ENCODE measurements at regions not wholly inside any gene's neighbourhood (a gene's known extent, or its start where the extent isn't known, plus 50 kb on each side); places are given as distances from the start of the nearest gene placed in this dataset.

- intact Hi-C loops (cut with micrococcal nuclease; ENCODE audit: unreplicated experiment) (no loop called here), in situ Hi-C loops (cut with MboI) (no loop called here)
- no peak overlapping the region for H3K4me3 ChIP-seq
- no peak overlapping the region for H3K9ac ChIP-seq (ENCODE audit: control insufficient read depth, insufficient read depth, low read length)
- WGBS (ENCODE audit: insufficient coverage, insufficient replicate concordance, low lambda C conversion rate, missing lambda C conversion rate): 3% methylated on average over 2 of the region's 2 CpGs
- ChIA-PET RAD21 (ENCODE audit: unreplicated experiment) (no interaction called here), SMC1A (ENCODE audit: uncharacterized antibody, unreplicated experiment) (no interaction called here), POLR2A (no interaction called here), CTCF (no interaction called here)
- H3K4me1 ChIP-seq (ENCODE audit: control insufficient read depth, insufficient read depth, low read length): no peaks in the 10 kb centered on the region
- no peak overlapping the region for H3K27ac ChIP-seq (ENCODE audit: control insufficient read depth, insufficient read depth)
- no peaks in the 10 kb centered on the region for H3K9me3 ChIP-seq (replicated peaks; ENCODE audit: control insufficient read depth, insufficient read depth, low read length)
- no peak for ATAC-seq
- H3K27me3 ChIP-seq (replicated peaks in 1 of 2; ENCODE audit: control insufficient read depth in 2 of 2, insufficient read depth in 2 of 2, low read length in 1 of 2): no peaks in the 10 kb centered on the region
- H2AFZ ChIP-seq (ENCODE audit: control insufficient read depth, low read depth, low read length): no peak overlapping the region
- DNase-seq (ENCODE audit: low read depth, low spot score): no peak
- no peak for FAIRE-seq
- no TSS peak for BruUV-seq (replicated peaks)
- H3K36me3 ChIP-seq (ENCODE audit: control insufficient read depth in 2 of 2, insufficient read depth in 2 of 2, low read length in 1 of 2): no peaks in the 10 kb centered on the region
- no peaks in the 10 kb centered on the region for H3K79me2 ChIP-seq (ENCODE audit: control insufficient read depth, insufficient read depth, low read length)
- H4K20me1 ChIP-seq (ENCODE audit: control insufficient read depth, insufficient read depth): no peaks in the 10 kb centered on the region
- no peak overlapping the region for H3K4me2 ChIP-seq (ENCODE audit: control insufficient read depth, insufficient read depth)
- TF ChIP-seq SMAD1 (IDR thresholded peaks at IDR 0.05; ENCODE audit: low read depth, partially characterized antibody) (no peak), ZBED1 (IDR thresholded peaks at IDR 0.05; ENCODE audit: borderline replicate concordance) (no peak), MTA2 (IDR thresholded peaks at IDR 0.05; ENCODE audit: low read depth) (no peak), ZNF274 (IDR thresholded peaks at IDR 0.05; ENCODE audit: insufficient read depth, insufficient read length) (no peak), EED (IDR thresholded peaks at IDR 0.05; ENCODE audit: low read depth) (no peak), KDM1A (IDR thresholded peaks at IDR 0.05; ENCODE audit: borderline replicate concordance) (no peak), DPF2 (IDR thresholded peaks at IDR 0.05) (no peak), YY1 (IDR thresholded peaks at IDR 0.05; ENCODE audit: low read depth, low read length) (no peak), RUNX3 (IDR thresholded peaks at IDR 0.05; ENCODE audit: low read length) (no peak), SP1 (IDR thresholded peaks at IDR 0.05; ENCODE audit: low read depth, low read length) (no peak), NR2F1 (conservative IDR thresholded peaks at IDR 0.05) (no peak), ZZZ3 (IDR thresholded peaks at IDR 0.05; ENCODE audit: control insufficient read depth, insufficient read length, low read depth) (no peak), ZNF622 (IDR thresholded peaks at IDR 0.05) (no peak), PKNOX1 (IDR thresholded peaks at IDR 0.05) (no peak), KLF5 (IDR thresholded peaks at IDR 0.05; ENCODE audit: partially characterized antibody) (no peak), PAX8 (IDR thresholded peaks at IDR 0.05) (no peak)
- TF ChIP-seq, protein P1, sequence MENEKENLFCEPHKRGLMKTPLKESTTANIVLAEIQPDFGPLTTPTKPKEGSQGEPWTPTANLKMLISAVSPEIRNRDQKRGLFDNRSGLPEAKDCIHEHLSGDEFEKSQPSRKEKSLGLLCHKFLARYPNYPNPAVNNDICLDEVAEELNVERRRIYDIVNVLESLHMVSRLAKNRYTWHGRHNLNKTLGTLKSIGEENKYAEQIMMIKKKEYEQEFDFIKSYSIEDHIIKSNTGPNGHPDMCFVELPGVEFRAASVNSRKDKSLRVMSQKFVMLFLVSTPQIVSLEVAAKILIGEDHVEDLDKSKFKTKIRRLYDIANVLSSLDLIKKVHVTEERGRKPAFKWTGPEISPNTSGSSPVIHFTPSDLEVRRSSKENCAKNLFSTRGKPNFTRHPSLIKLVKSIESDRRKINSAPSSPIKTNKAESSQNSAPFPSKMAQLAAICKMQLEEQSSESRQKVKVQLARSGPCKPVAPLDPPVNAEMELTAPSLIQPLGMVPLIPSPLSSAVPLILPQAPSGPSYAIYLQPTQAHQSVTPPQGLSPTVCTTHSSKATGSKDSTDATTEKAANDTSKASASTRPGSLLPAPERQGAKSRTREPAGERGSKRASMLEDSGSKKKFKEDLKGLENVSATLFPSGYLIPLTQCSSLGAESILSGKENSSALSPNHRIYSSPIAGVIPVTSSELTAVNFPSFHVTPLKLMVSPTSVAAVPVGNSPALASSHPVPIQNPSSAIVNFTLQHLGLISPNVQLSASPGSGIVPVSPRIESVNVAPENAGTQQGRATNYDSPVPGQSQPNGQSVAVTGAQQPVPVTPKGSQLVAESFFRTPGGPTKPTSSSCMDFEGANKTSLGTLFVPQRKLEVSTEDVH (IDR thresholded peaks at IDR 0.05; ENCODE audit: low read depth, partially characterized antibody): no peak
- TF ChIP-seq, protein P2, sequence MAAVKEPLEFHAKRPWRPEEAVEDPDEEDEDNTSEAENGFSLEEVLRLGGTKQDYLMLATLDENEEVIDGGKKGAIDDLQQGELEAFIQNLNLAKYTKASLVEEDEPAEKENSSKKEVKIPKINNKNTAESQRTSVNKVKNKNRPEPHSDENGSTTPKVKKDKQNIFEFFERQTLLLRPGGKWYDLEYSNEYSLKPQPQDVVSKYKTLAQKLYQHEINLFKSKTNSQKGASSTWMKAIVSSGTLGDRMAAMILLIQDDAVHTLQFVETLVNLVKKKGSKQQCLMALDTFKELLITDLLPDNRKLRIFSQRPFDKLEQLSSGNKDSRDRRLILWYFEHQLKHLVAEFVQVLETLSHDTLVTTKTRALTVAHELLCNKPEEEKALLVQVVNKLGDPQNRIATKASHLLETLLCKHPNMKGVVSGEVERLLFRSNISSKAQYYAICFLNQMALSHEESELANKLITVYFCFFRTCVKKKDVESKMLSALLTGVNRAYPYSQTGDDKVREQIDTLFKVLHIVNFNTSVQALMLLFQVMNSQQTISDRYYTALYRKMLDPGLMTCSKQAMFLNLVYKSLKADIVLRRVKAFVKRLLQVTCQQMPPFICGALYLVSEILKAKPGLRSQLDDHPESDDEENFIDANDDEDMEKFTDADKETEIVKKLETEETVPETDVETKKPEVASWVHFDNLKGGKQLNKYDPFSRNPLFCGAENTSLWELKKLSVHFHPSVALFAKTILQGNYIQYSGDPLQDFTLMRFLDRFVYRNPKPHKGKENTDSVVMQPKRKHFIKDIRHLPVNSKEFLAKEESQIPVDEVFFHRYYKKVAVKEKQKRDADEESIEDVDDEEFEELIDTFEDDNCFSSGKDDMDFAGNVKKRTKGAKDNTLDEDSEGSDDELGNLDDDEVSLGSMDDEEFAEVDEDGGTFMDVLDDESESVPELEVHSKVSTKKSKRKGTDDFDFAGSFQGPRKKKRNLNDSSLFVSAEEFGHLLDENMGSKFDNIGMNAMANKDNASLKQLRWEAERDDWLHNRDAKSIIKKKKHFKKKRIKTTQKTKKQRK (IDR thresholded peaks at IDR 0.05; ENCODE audit: low read depth, low read length): no peak
- TF ChIP-seq, protein P3, sequence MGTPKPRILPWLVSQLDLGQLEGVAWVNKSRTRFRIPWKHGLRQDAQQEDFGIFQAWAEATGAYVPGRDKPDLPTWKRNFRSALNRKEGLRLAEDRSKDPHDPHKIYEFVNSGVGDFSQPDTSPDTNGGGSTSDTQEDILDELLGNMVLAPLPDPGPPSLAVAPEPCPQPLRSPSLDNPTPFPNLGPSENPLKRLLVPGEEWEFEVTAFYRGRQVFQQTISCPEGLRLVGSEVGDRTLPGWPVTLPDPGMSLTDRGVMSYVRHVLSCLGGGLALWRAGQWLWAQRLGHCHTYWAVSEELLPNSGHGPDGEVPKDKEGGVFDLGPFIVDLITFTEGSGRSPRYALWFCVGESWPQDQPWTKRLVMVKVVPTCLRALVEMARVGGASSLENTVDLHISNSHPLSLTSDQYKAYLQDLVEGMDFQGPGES (IDR thresholded peaks at IDR 0.05): no peak
Measured at GRCh38 chr4:97103252-97103651, 1040.0 kb downstream of the STPG2 start.

Measured in GM12878 (cell line).